ENCODE measurements at regions not wholly inside any gene's neighbourhood (a gene's known extent, or its start where the extent isn't known, plus 50 kb on each side); places are given as distances from the start of the nearest gene placed in this dataset.

DNA sequence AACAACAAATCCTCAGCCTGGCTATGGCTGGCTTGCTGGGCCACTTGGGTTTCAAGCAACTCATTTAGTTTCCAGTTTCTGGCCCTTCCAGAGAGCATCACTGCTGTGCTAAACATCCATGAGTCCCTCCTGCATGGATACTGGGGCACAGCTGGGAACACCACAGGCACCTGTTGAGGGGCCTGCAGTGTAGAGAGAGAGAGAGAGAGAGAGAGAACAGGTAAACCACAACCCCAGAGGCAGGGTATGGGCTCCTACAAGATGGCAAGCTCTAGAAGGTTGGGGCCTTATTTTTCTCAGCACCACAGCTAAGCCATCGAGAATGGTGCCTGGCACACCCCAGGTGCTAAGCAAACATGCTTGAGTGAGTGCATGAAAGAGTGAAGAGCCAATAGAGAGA lies 120.3 kb downstream of the RBFOX3 start:
- Histone ChIP-seq H3K9me3 (ENCODE audit: insufficient read depth, low read depth, low read length) (no peaks in the 10 kb centered on the region), H3K4me3 (ENCODE audit: low read length, poor library complexity, severe bottlenecking) (no peak overlapping the region), H3K4me1 (ENCODE audit: insufficient read depth, low read length, poor library complexity, severe bottlenecking) (no peaks in the 10 kb centered on the region), H4K20me1 (ENCODE audit: insufficient read depth, low read length, poor library complexity, severe bottlenecking) (no peaks in the 10 kb centered on the region), H3K9me2 (replicated peaks; ENCODE audit: low read depth, low read length) (no peaks in the 10 kb centered on the region), H3K9ac (ENCODE audit: low read depth, low read length, poor library complexity, severe bottlenecking) (no peak overlapping the region), H2AFZ (ENCODE audit: low read length) (no peak overlapping the region), H3K79me2 (ENCODE audit: insufficient read depth, low read length) (no peaks in the 10 kb centered on the region), H3K36me3 (ENCODE audit: insufficient read depth, low read length) (no peaks in the 10 kb centered on the region), H3F3A (ENCODE audit: low read depth) (no peaks in the 10 kb centered on the region), H3K27me3 (ENCODE audit: insufficient read depth, low read length, poor library complexity, severe bottlenecking) (no peaks in the 10 kb centered on the region), H3K4me2 (ENCODE audit: low read depth, low read length, poor library complexity, severe bottlenecking) (no peak overlapping the region)
- no peak for TF ChIP-seq EZH2phosphoT487 (IDR thresholded peaks at IDR 0.05; ENCODE audit: borderline replicate concordance)
- TF ChIP-seq, protein P1, sequence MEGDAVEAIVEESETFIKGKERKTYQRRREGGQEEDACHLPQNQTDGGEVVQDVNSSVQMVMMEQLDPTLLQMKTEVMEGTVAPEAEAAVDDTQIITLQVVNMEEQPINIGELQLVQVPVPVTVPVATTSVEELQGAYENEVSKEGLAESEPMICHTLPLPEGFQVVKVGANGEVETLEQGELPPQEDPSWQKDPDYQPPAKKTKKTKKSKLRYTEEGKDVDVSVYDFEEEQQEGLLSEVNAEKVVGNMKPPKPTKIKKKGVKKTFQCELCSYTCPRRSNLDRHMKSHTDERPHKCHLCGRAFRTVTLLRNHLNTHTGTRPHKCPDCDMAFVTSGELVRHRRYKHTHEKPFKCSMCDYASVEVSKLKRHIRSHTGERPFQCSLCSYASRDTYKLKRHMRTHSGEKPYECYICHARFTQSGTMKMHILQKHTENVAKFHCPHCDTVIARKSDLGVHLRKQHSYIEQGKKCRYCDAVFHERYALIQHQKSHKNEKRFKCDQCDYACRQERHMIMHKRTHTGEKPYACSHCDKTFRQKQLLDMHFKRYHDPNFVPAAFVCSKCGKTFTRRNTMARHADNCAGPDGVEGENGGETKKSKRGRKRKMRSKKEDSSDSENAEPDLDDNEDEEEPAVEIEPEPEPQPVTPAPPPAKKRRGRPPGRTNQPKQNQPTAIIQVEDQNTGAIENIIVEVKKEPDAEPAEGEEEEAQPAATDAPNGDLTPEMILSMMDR (conservative IDR thresholded peaks at IDR 0.05; ENCODE audit: low read length): no peak

DNA sequence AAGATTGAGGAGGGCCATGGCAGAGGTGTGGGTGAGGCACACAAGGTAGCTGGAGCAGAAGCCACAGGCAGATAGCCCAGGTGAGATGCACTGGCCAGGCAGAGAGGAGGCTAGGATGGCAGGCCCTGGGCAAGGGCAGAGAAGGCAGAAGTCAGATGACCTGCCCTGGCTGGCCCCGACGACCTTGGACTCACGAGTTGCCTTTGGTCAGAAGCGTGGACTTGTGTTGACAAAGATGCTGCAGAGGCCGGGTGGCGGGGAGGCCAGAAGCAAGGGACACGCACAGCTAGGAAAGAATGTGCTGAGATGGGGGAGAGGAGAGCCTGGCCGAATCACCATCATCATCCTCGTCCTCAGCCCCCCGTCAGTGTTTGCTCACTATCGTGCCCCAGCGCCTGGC lies 123.7 kb downstream of the RBFOX3 start:
- no peaks in the 10 kb centered on the region for H3K36me3 ChIP-seq (ENCODE audit: insufficient read depth, low read length)
- no peaks in the 10 kb centered on the region for H3K4me1 ChIP-seq (ENCODE audit: insufficient read depth, low read length, poor library complexity, severe bottlenecking)
- no peak for TF ChIP-seq EZH2phosphoT487 (IDR thresholded peaks at IDR 0.05; ENCODE audit: borderline replicate concordance)
- TF ChIP-seq, protein P1 (conservative IDR thresholded peaks at IDR 0.05; ENCODE audit: low read length): no peak
- H3K9me2 ChIP-seq (replicated peaks; ENCODE audit: low read depth, low read length): no peaks in the 10 kb centered on the region
- H3K9ac ChIP-seq (ENCODE audit: low read depth, low read length, poor library complexity, severe bottlenecking): no peak overlapping the region
- H3F3A ChIP-seq (ENCODE audit: low read depth): no peaks in the 10 kb centered on the region
- no peak overlapping the region for H3K4me2 ChIP-seq (ENCODE audit: low read depth, low read length, poor library complexity, severe bottlenecking)
- H2AFZ ChIP-seq (ENCODE audit: low read length): no peak overlapping the region
- H3K4me3 ChIP-seq (ENCODE audit: low read length, poor library complexity, severe bottlenecking): no peak overlapping the region
- no peaks in the 10 kb centered on the region for H4K20me1 ChIP-seq (ENCODE audit: insufficient read depth, low read length, poor library complexity, severe bottlenecking)
- no peaks in the 10 kb centered on the region for H3K27me3 ChIP-seq (ENCODE audit: insufficient read depth, low read length, poor library complexity, severe bottlenecking)
- H3K9me3 ChIP-seq (ENCODE audit: insufficient read depth, low read depth, low read length): no peaks in the 10 kb centered on the region
- no peaks in the 10 kb centered on the region for H3K79me2 ChIP-seq (ENCODE audit: insufficient read depth, low read length)

DNA sequence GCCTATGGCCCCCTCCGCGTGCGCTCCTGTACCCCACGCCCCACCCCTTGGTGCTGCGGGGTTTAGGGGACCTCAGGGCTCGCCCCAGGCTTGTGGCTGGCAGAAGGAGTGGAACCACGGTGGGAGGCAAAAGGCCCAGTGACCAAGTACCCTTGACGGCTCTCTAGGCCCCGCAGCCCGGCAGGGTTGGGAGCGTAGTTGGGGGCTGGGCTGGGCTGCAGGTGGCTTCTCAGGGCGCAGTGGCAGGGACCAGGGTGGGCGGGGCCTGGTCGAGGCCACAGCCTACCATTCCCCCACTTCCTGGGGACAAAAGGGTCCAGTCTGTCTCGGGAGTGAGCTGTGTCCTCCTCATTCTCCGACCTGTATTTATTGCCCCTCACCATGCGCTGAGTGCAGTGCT lies 124.9 kb downstream of the RBFOX3 start:
- Histone ChIP-seq H4K20me1 (ENCODE audit: insufficient read depth, low read length, poor library complexity, severe bottlenecking) (no peaks in the 10 kb centered on the region), H3K9ac (ENCODE audit: low read depth, low read length, poor library complexity, severe bottlenecking) (no peak overlapping the region), H3K36me3 (ENCODE audit: insufficient read depth, low read length) (no peaks in the 10 kb centered on the region), H3K27me3 (ENCODE audit: insufficient read depth, low read length, poor library complexity, severe bottlenecking) (no peaks in the 10 kb centered on the region), H3F3A (ENCODE audit: low read depth) (no peaks in the 10 kb centered on the region), H3K4me1 (ENCODE audit: insufficient read depth, low read length, poor library complexity, severe bottlenecking) (no peaks in the 10 kb centered on the region), H3K4me2 (ENCODE audit: low read depth, low read length, poor library complexity, severe bottlenecking) (no peak overlapping the region), H3K79me2 (ENCODE audit: insufficient read depth, low read length) (no peaks in the 10 kb centered on the region), H2AFZ (ENCODE audit: low read length) (no peak overlapping the region), H3K9me2 (replicated peaks; ENCODE audit: low read depth, low read length) (no peaks in the 10 kb centered on the region), H3K9me3 (ENCODE audit: insufficient read depth, low read depth, low read length) (no peaks in the 10 kb centered on the region), H3K4me3 (ENCODE audit: low read length, poor library complexity, severe bottlenecking) (no peak overlapping the region)
- no peak for TF ChIP-seq EZH2phosphoT487 (IDR thresholded peaks at IDR 0.05; ENCODE audit: borderline replicate concordance)
- TF ChIP-seq, protein P1 (conservative IDR thresholded peaks at IDR 0.05; ENCODE audit: low read length): no peak
